PC-3 (cell line): ENCODE measurements at regions not wholly inside any gene's neighbourhood (a gene's known extent, or its start where the extent isn't known, plus 50 kb on each side); places are given as distances from the start of the nearest gene placed in this dataset.

Source experiments
- ATAC-seq: fragments of 200-7000 bp; cut with Tn5 transposase; 2 replicates; pipeline ENCODE4 v1.9.1; 2020; ENCODE audit warnings: mild to moderate bottlenecking, moderate library complexity
- BruUV-seq: library from RNA; stranded (reverse); fragments of 400-500 nt; replicated peaks from 2 replicates; lab custom pipeline; 2021; lab: Mats Ljungman, UMichigan
- CTCF ChIA-PET: fragments of 300-600 bp; sonication (Branson Sonifier 250); formaldehyde crosslinking; loops from one replicate; lab custom pipeline; 2022; ENCODE audit warnings: antibody characterized with exemption; lab: Charles Lee
- POLR2A ChIA-PET: fragments of 300-600 bp; sonication (Branson Sonifier 250); formaldehyde crosslinking; loops from one replicate; lab custom pipeline; 2022; ENCODE audit warnings: antibody characterized with exemption; ENCODE audit not compliant: unreplicated experiment; lab: Charles Lee
- DNase-seq: peaks from one replicate; pipeline ENCODE4 v3.0.0-alpha.2; 2015
- H2AFZ ChIP-seq: fragments of 300-600 bp; sonication (generic); 2 replicates; pipeline ENCODE4 v1.6.0; 2016; ENCODE audit warnings: antibody characterized with exemption, low read length
- H3F3A ChIP-seq: fragments of 300-600 bp; sonication (generic); one replicate; pipeline ENCODE4 v1.6.0; 2017; ENCODE audit warnings: antibody characterized with exemption, low read length, control low read depth, mild to moderate bottlenecking; ENCODE audit not compliant: unreplicated experiment
- H3K27ac ChIP-seq: fragments of 300-600 bp; sonication (generic); 2 replicates; pipeline ENCODE4 v1.5.1; 2016; ENCODE audit warnings: mild to moderate bottlenecking, low read length
- H3K27me3 ChIP-seq: fragments of 300-600 bp; sonication (generic); 2 replicates; pipeline ENCODE4 v1.6.1; 2016; ENCODE audit warnings: low read length, mixed read lengths
- H3K36me3 ChIP-seq: fragments of 300-600 bp; sonication (generic); 2 replicates; pipeline ENCODE4 v1.6.1; 2016; ENCODE audit warnings: low read depth, mixed run types, low read length, mixed read lengths
- H3K4me1 ChIP-seq: fragments of 300-600 bp; sonication (generic); 2 replicates; pipeline ENCODE4 v1.5.1; 2016; ENCODE audit warnings: low read length; ENCODE audit not compliant: insufficient read depth
- H3K4me2 ChIP-seq: fragments of 300-600 bp; sonication (generic); 2 replicates; pipeline ENCODE4 v1.6.0; 2016; ENCODE audit warnings: low read length
- H3K4me3 ChIP-seq: fragments of 300-600 bp; sonication (generic); 2 replicates; pipeline ENCODE4 v1.5.1; 2016; ENCODE audit warnings: mild to moderate bottlenecking, low read length, mixed read lengths
- H3K79me2 ChIP-seq: fragments of 300-600 bp; sonication (generic); 2 replicates; pipeline ENCODE4 v1.6.1; 2017; ENCODE audit warnings: low read length, mixed read lengths
- H3K9ac ChIP-seq: fragments of 300-600 bp; sonication (generic); 2 replicates; pipeline ENCODE4 v1.6.0; 2016; ENCODE audit warnings: mild to moderate bottlenecking, low read length
- H3K9me2 ChIP-seq: fragments of 300-600 bp; sonication (generic); replicated peaks from 2 replicates; pipeline ENCODE4 v1.6.1; 2016; ENCODE audit warnings: mixed run types, low read length, mixed read lengths
- H3K9me3 ChIP-seq: fragments of 300-600 bp; sonication (generic); 2 replicates; pipeline ENCODE4 v1.6.1; 2016; ENCODE audit warnings: low read length, mixed read lengths
- H4K20me1 ChIP-seq: fragments of 300-600 bp; sonication (generic); 2 replicates; pipeline ENCODE4 v1.6.1; 2016; ENCODE audit warnings: low read length, mixed read lengths
- EZH2 ChIP-seq: fragments of 300-600 bp; sonication (generic); IDR thresholded peaks from one replicate; pipeline ENCODE4 v1.6.1; 2017; ENCODE audit warnings: antibody characterized with exemption, mild to moderate bottlenecking, low read length; ENCODE audit not compliant: unreplicated experiment
- EZH2phosphoT487 ChIP-seq: fragments of 300-600 bp; sonication (generic); IDR thresholded peaks from 2 replicates; pipeline ENCODE4 v1.6.1; 2018; ENCODE audit warnings: mild to moderate bottlenecking, antibody characterized with exemption, low read length, borderline replicate concordance
- intact Hi-C: fragments of 100-400 bp; cut with micrococcal nuclease; formaldehyde crosslinking; loops from 2 replicates; pipeline ENCODE4 v1.9.0; 2023
- TF ChIP-seq, protein P1 (sequence below): fragments of 300-600 bp; sonication (generic); conservative IDR thresholded peaks from 2 replicates; pipeline ENCODE4 v1.5.1; 2017; ENCODE audit warnings: antibody characterized with exemption, low read depth, mild to moderate bottlenecking, low read length

- H3F3A ChIP-seq: no peaks in the 10 kb centered on the region
- no peak overlapping the region for H3K4me3 ChIP-seq
- 0 out of 2 replicates have a peak overlapping the region, but pooled peaks have one; percentile 18 for H3K4me2 ChIP-seq
- peaks cover 44% of the 10 kb centered on the region for H3K4me1 ChIP-seq
- ChIA-PET POLR2A (interaction anchor here (0.6 kb wide), 1 partner anchor 17 kb away, joined by 3 read pairs; no protein-coding TSS in a partner anchor), CTCF (interaction anchor here (0.8 to 2.7 kb wide), 3 partner anchors 18 to 54 kb away, joined by 3 to 12 read pairs (median 11); no protein-coding TSS in a partner anchor)
- H4K20me1 ChIP-seq: no peaks in the 10 kb centered on the region
- no TSS peak for BruUV-seq
- H3K79me2 ChIP-seq: no peaks in the 10 kb centered on the region
- no peak for DNase-seq
- H3K27ac ChIP-seq: peak overlapping the region; percentile 35; the same call in 1 of the 2 replicates
- H2AFZ ChIP-seq: no peak overlapping the region
- TF ChIP-seq, protein P1, sequence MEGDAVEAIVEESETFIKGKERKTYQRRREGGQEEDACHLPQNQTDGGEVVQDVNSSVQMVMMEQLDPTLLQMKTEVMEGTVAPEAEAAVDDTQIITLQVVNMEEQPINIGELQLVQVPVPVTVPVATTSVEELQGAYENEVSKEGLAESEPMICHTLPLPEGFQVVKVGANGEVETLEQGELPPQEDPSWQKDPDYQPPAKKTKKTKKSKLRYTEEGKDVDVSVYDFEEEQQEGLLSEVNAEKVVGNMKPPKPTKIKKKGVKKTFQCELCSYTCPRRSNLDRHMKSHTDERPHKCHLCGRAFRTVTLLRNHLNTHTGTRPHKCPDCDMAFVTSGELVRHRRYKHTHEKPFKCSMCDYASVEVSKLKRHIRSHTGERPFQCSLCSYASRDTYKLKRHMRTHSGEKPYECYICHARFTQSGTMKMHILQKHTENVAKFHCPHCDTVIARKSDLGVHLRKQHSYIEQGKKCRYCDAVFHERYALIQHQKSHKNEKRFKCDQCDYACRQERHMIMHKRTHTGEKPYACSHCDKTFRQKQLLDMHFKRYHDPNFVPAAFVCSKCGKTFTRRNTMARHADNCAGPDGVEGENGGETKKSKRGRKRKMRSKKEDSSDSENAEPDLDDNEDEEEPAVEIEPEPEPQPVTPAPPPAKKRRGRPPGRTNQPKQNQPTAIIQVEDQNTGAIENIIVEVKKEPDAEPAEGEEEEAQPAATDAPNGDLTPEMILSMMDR: no peak
- TF ChIP-seq EZH2phosphoT487 (no peak), EZH2 (no peak)
- H3K9ac ChIP-seq: no peak overlapping the region
- ATAC-seq: no peak
- H3K9me3 ChIP-seq: no peaks in the 10 kb centered on the region
- no peaks in the 10 kb centered on the region for H3K9me2 ChIP-seq
- intact Hi-C loops: no loop called here
- no peaks in the 10 kb centered on the region for H3K36me3 ChIP-seq
- no peaks in the 10 kb centered on the region for H3K27me3 ChIP-seq
Measured at GRCh38 chr14:100421756-100422470, 98.8 kb downstream of the SLC25A47 start.

DNA sequence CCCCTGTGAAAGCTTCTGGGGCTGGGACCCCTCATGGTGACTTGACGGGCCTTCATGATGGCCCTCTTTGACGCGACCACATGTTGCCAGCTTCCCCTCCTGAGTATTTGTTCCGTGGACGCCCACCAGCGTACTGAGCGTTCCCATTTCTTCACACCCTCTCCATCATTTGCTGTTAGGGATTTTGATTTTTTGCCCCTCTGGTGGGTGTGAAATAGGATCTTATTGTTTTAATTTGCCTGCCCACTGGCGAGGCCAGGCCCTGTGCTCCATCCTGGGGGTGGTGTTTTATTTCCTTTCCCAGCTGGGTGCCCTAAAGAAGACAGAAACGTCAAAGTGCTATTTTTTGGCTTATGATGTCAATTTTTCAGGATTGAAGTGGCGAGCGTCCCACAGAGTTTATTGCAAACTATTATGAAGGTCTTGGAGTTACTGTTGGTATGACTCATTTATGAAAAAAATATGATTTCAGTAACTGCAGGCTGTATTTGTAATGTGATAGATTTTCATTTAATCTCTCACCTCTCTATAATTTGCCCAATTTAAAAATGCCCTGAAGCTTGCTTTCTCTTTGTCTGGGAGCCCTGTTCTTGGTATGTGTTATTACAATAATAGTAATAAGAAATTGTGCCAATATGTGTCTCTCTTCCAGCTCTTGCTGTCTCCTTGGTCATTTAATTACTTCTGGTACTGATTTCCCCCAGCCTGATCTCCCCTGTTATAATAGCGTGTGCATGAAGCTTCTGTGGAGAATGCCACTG, 99.6 kb downstream of the SLC25A47 start:
- ATAC-seq (peak; percentile 69), DNase-seq (peak; percentile 28)
- Histone ChIP-seq H3K4me2 (peak overlapping the region; percentile 18), H2AFZ (no peak overlapping the region), H3K79me2 (no peaks in the 10 kb centered on the region), H3K9me3 (no peaks in the 10 kb centered on the region), H4K20me1 (no peaks in the 10 kb centered on the region), H3K36me3 (no peaks in the 10 kb centered on the region), H3K27me3 (no peaks in the 10 kb centered on the region), H3K27ac (peak overlapping the region; percentile 35), H3K4me1 (peaks cover 35% of the 10 kb centered on the region), H3K4me3 (no peak overlapping the region), H3K9me2 (no peaks in the 10 kb centered on the region), H3F3A (no peaks in the 10 kb centered on the region), H3K9ac (no peak overlapping the region)
- BruUV-seq: no TSS peak
- CTCF ChIA-PET: interaction anchor here (0.7 to 2.7 kb wide), 2 partner anchors 37 to 38 kb away, joined by 3 to 12 read pairs; no protein-coding TSS in a partner anchor
- TF ChIP-seq EZH2: no peak
- no peak for TF ChIP-seq EZH2phosphoT487
- TF ChIP-seq, protein P1: no peak
- intact Hi-C loops: no loop called here
- POLR2A ChIA-PET: interaction anchor here (0.5 to 0.6 kb wide), 2 partner anchors 17 to 21 kb away, joined by 3 to 9 read pairs; no protein-coding TSS in a partner anchor
